ENCODE measurements at regions not wholly inside any gene's neighbourhood (a gene's known extent, or its start where the extent isn't known, plus 50 kb on each side); places are given as distances from the start of the nearest gene placed in this dataset.

DNA sequence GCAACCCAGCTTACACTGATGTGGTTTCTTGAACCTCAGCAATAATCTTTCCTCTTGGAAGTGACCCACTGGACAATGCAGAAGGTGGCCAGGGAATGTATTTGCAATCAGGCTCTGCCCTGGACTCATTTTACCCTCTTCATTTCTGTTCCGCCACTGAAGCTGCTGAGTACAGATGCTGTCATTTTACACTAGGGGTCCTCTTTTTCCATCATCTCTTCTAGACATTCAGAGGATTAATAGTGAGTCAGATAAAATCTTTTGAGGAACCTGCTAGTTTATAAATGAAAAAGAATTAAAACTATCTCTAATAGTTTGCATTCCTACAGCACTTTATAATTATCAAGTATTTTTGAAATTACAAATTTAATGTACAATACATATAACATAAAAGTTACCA is 87.9 kb upstream of the PNPT1 start:
- H2AFZ ChIP-seq (replicated peaks; ENCODE audit: low read length, poor library complexity) = no peak overlapping the region
- no TSS peak for BruUV-seq (replicated peaks)
- no peak overlapping the region for H3K27ac ChIP-seq (ENCODE audit: insufficient read depth, low read length)
- H3K9ac ChIP-seq (ENCODE audit: low read depth, low read length) = no peak overlapping the region
- peak overlapping the region; percentile 19; the same call in 1 of the 2 replicates for H3K4ac ChIP-seq (ENCODE audit: low read depth, low read length)
- dilution Hi-C loops (cut with HindIII; ENCODE audit: low sequenced_read_pairs, unreplicated experiment) (no loop called here), intact Hi-C loops (cut with micrococcal nuclease) (no loop called here), in situ Hi-C loops (cut with MboI; ENCODE audit: low sequenced_read_pairs) (no loop called here)
- H3K4me1 ChIP-seq (ENCODE audit: control insufficient read depth, insufficient read depth, low read length) = peaks cover 5% of the 10 kb centered on the region; the same call in 1 of the 2 replicates
- H2BK5ac ChIP-seq (ENCODE audit: low read depth, low read length, poor library complexity, severe bottlenecking) = no peak overlapping the region
- TF ChIP-seq CEBPB (IDR thresholded peaks at IDR 0.05; ENCODE audit: low read depth, low read length) (no peak), CHD1 (IDR thresholded peaks at IDR 0.05; ENCODE audit: low read depth, low read length) (no peak), SMC3 (IDR thresholded peaks at IDR 0.05; ENCODE audit: low read depth, low read length) (no peak)
- H3K9me3 ChIP-seq (ENCODE audit: control insufficient read depth, insufficient read depth, low read length) = no peaks in the 10 kb centered on the region
- DNase-seq (no peak), ATAC-seq (ENCODE audit: low read depth) (no peak)
- no peak overlapping the region for H2AK9ac ChIP-seq (replicated peaks; ENCODE audit: low read depth, low read length, poor library complexity)
- H3K27me3 ChIP-seq (ENCODE audit: control insufficient read depth, insufficient read depth, low read length) = no peaks in the 10 kb centered on the region
- H3K9me1 ChIP-seq (ENCODE audit: insufficient read depth, low read length) = peaks cover 6% of the 10 kb centered on the region
- peak overlapping the region in 1 of 2 experiments; percentile 6; a peak in 1 of 4 replicates for H4K8ac ChIP-seq (ENCODE audit: low read depth in 2 of 2, low read length in 2 of 2)
- ChIA-PET CTCF (no interaction called here), POLR2A (ENCODE audit: unreplicated experiment) (no interaction called here)
- no peaks in the 10 kb centered on the region for H4K20me1 ChIP-seq (ENCODE audit: insufficient read depth, low read length)
- H2AK5ac ChIP-seq (ENCODE audit: low read depth, low read length) = peak overlapping the region; percentile 58
- H3K14ac ChIP-seq (replicated peaks; ENCODE audit: low read depth, low read length) = no peak overlapping the region
- peak overlapping the region; percentile 59; the same call in 1 of the 2 replicates for H3K18ac ChIP-seq (ENCODE audit: low read depth, low read length)
- no peaks in the 10 kb centered on the region for H3K36me3 ChIP-seq (ENCODE audit: control insufficient read depth, insufficient read depth, low read length)
- 0 out of 2 replicates have a peak overlapping the region, but pooled peaks have one; percentile 36 for H4K5ac ChIP-seq (ENCODE audit: low read depth, low read length)
- H3K4me2 ChIP-seq (ENCODE audit: low read depth, low read length) = no peak overlapping the region
- H4K91ac ChIP-seq (ENCODE audit: insufficient read depth, low read depth, low read length) = peak overlapping the region; percentile 5; the same call in 1 of the 2 replicates
- WGBS, 2 experiments (ENCODE audit: extremely low coverage in 2 of 2, insufficient read length in 1 of 2) = no CpG with 5 or more reads among the region's 1 CpG
- H3K56ac ChIP-seq (ENCODE audit: extremely low read depth, insufficient read depth, low read length) = no peak overlapping the region
- H2BK120ac ChIP-seq (ENCODE audit: low read depth, low read length) = no peak overlapping the region; the same call in 1 of the 2 replicates
- H3K79me1 ChIP-seq (ENCODE audit: low read depth in 1 of 2, low read length in 2 of 2) = no peaks in the 10 kb centered on the region
- no peak overlapping the region for H2BK20ac ChIP-seq (ENCODE audit: low read depth, low read length)
- H3K23ac ChIP-seq (ENCODE audit: low read depth, low read length) = peak overlapping the region; percentile 31; the same call in 1 of the 2 replicates
- H3K4me3 ChIP-seq (ENCODE audit: insufficient read depth, low read depth, low read length) = no peak overlapping the region
- peak overlapping the region; percentile 50 for H2BK15ac ChIP-seq (ENCODE audit: low read depth, low read length)

Data from IMR-90 (cell line).